SU-DHL-6 (cell line): ENCODE measurements at regions not wholly inside any gene's neighbourhood (a gene's known extent, or its start where the extent isn't known, plus 50 kb on each side); places are given as distances from the start of the nearest gene placed in this dataset.

Experiments
- H2AFZ ChIP-seq: fragments of 200-600 bp; sonication (generic); 2 replicates; pipeline ENCODE4 v1.6.1; 2014; ENCODE audit warnings: low read depth, mild to moderate bottlenecking, moderate library complexity, mixed read lengths, antibody characterized with exemption, low read length; ENCODE audit not compliant: severe bottlenecking
- H3F3A ChIP-seq: fragments of 200-600 bp; shearing (Covaris generic); 2 replicates; pipeline ENCODE4 v1.6.0; 2016; ENCODE audit warnings: antibody characterized with exemption, mild to moderate bottlenecking; ENCODE audit not compliant: insufficient read depth
- H3K27ac ChIP-seq: fragments of 200-600 bp; sonication (generic); 2 replicates; pipeline ENCODE4 v1.5.1; 2016; ENCODE audit warnings: low read depth, mild to moderate bottlenecking, low read length, moderate library complexity, mixed read lengths
- H3K27me3 ChIP-seq: fragments of 200-600 bp; sonication (generic), shearing (Covaris generic); 2 replicates; pipeline ENCODE4 v1.6.0; 2014; ENCODE audit warnings: mild to moderate bottlenecking, low read length
- H3K36me3 ChIP-seq: fragments of 200-600 bp; sonication (generic); 2 replicates; pipeline ENCODE4 v1.6.1; 2014; ENCODE audit warnings: mild to moderate bottlenecking, low read length, mixed read lengths
- H3K4me2 ChIP-seq: fragments of 300-600, 200-600 bp; shearing (Covaris generic), sonication (generic); 2 replicates; pipeline ENCODE4 v1.6.0; 2014; ENCODE audit warnings: low read length, low read depth, mild to moderate bottlenecking; ENCODE audit not compliant: poor library complexity, severe bottlenecking
- H3K4me3 ChIP-seq: fragments of 200-600 bp; sonication (generic); 2 replicates; pipeline ENCODE4 v1.5.1; 2014; ENCODE audit warnings: antibody characterized with exemption, low read length, mild to moderate bottlenecking, mixed read lengths; ENCODE audit not compliant: insufficient read depth, poor library complexity, severe bottlenecking
- H3K79me2 ChIP-seq: fragments of 200-600 bp; sonication (generic); 2 replicates; pipeline ENCODE4 v1.6.1; 2014; ENCODE audit warnings: mild to moderate bottlenecking, low read length, moderate library complexity; ENCODE audit not compliant: insufficient read depth
- H3K9ac ChIP-seq: fragments of 200-600 bp; sonication (generic); 2 replicates; pipeline ENCODE4 v1.7.0; 2014; ENCODE audit warnings: mild to moderate bottlenecking, low read length
- H3K9me2 ChIP-seq: fragments of 200-600 bp; sonication (generic); replicated peaks from 2 replicates; pipeline ENCODE4 v1.6.1; 2014; ENCODE audit warnings: low read length; ENCODE audit not compliant: insufficient read depth
- H3K9me3 ChIP-seq: fragments of 200-600 bp; sonication (generic); 2 replicates; pipeline ENCODE4 v1.6.1; 2014; ENCODE audit warnings: low read length, mixed read lengths; ENCODE audit not compliant: insufficient read depth
- H4K20me1 ChIP-seq: fragments of 200-600 bp; sonication (generic); 2 replicates; pipeline ENCODE4 v1.6.1; 2014; ENCODE audit warnings: low read depth, mild to moderate bottlenecking, antibody characterized with exemption, low read length, moderate library complexity, mixed read lengths
- CTCF ChIP-seq: fragments of 200-600 bp; sonication (generic); IDR thresholded peaks from one replicate; pipeline ENCODE4 v1.5.1; 2017; ENCODE audit warnings: antibody characterized with exemption, mild to moderate bottlenecking, low read length, moderate library complexity; ENCODE audit not compliant: insufficient read depth, poor library complexity, severe bottlenecking
- EZH2phosphoT487 ChIP-seq: fragments of 200-600 bp; sonication (generic), shearing (Covaris generic); conservative IDR thresholded peaks from 2 replicates; pipeline ENCODE4 v1.6.1; 2018; ENCODE audit warnings: mild to moderate bottlenecking, antibody characterized with exemption, low read length, moderate library complexity, mixed read lengths

GRCh38 chr14:100664231-100664630 is 62.5 kb upstream of the DLK1 start:
- Histone ChIP-seq H3K36me3 (no peaks in the 10 kb centered on the region), H3K27ac (no peak overlapping the region)

GRCh38 chr14:100664841-100665510 is 61.7 kb upstream of the DLK1 start:
- no peak overlapping the region for H2AFZ ChIP-seq
- no peak for TF ChIP-seq EZH2phosphoT487
- TF ChIP-seq CTCF, result no peak
- H3K9me3 ChIP-seq, result no peaks in the 10 kb centered on the region
- H3K4me3 ChIP-seq, result no peak overlapping the region
- H4K20me1 ChIP-seq, result no peaks in the 10 kb centered on the region
- H3F3A ChIP-seq, result no peaks in the 10 kb centered on the region
- H3K9ac ChIP-seq, result no peak overlapping the region
- H3K4me2 ChIP-seq, result no peak overlapping the region
- no peaks in the 10 kb centered on the region for H3K36me3 ChIP-seq
- H3K27me3 ChIP-seq, result no peaks in the 10 kb centered on the region
- H3K79me2 ChIP-seq, result no peaks in the 10 kb centered on the region
- no peaks in the 10 kb centered on the region for H3K9me2 ChIP-seq
- no peak overlapping the region for H3K27ac ChIP-seq

More at GRCh38 chr14:100664231-100664630, 62.5 kb upstream of the DLK1 start:
- no peak overlapping the region for H3K4me3 ChIP-seq
- H3F3A ChIP-seq, result no peaks in the 10 kb centered on the region
- H3K27me3 ChIP-seq, result no peaks in the 10 kb centered on the region
- no peak overlapping the region for H2AFZ ChIP-seq
- H3K4me2 ChIP-seq, result no peak overlapping the region
- no peak for TF ChIP-seq EZH2phosphoT487
- TF ChIP-seq CTCF, result no peak
- no peaks in the 10 kb centered on the region for H3K9me3 ChIP-seq
- H4K20me1 ChIP-seq, result no peaks in the 10 kb centered on the region
- H3K9ac ChIP-seq, result no peak overlapping the region
- no peaks in the 10 kb centered on the region for H3K9me2 ChIP-seq
- no peaks in the 10 kb centered on the region for H3K79me2 ChIP-seq

GRCh38 chr14:100665511-100666032 is 61.1 kb upstream of the DLK1 start:
- Histone ChIP-seq H3K9me2 (no peaks in the 10 kb centered on the region), H3K4me2 (no peak overlapping the region), H3K79me2 (no peaks in the 10 kb centered on the region), H3K4me3 (no peak overlapping the region), H4K20me1 (no peaks in the 10 kb centered on the region), H2AFZ (no peak overlapping the region), H3K27ac (no peak overlapping the region), H3K36me3 (no peaks in the 10 kb centered on the region), H3F3A (no peaks in the 10 kb centered on the region), H3K9me3 (no peaks in the 10 kb centered on the region), H3K9ac (no peak overlapping the region), H3K27me3 (no peaks in the 10 kb centered on the region)
- TF ChIP-seq CTCF, result no peak
- TF ChIP-seq EZH2phosphoT487, result no peak
